NCI-H446 treated with DMSO at 0.1 percent for 48 hours (cell line): ENCODE measurements at regions not wholly inside any gene's neighbourhood (a gene's known extent, or its start where the extent isn't known, plus 50 kb on each side); places are given as distances from the start of the nearest gene placed in this dataset.
"Not testable (repeated sequence)": the region's sequence is repeated elsewhere in the genome, so short reads cannot be mapped to it uniquely, and the experiment has no call there.

Experiments used
- DNase-seq: peaks from one replicate; lab custom pipeline; 2025; lab: John Stamatoyannopoulos, UW

- DNase-seq = not testable (repeated sequence)
Observed at GRCh38 chr5:121665542-121665941, 186.1 kb upstream of the FTMT start.

DNA sequence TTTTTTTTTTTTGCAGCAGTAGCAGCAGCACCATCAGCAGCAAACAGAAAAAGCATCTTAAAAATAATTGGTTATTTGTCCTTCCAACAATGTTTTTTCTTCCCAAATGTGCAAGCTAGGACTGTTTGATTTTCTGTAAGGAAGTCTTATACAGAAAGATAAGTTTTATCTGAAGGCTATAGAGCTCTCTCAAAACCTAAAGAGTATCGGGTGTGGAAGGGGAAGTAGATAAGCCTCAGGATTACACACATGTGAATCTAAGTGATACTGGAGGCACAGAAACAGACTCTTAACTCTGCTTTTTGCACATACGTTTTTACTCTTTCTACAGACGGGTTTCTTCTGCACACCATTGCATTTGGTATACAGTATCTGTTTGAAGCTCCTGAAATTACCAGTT is 184.4 kb upstream of the FTMT start:
- DNase-seq = no peak

- DNase-seq = no peak
Observed at GRCh38 chr5:121668635-121669034, 183.0 kb upstream of the FTMT start.

- DNase-seq = no peak
Observed at GRCh38 chr5:121671624-121672023, 180.1 kb upstream of the FTMT start.

- no peak for DNase-seq
Observed at GRCh38 chr5:121675924-121676323, 175.8 kb upstream of the FTMT start.

DNA sequence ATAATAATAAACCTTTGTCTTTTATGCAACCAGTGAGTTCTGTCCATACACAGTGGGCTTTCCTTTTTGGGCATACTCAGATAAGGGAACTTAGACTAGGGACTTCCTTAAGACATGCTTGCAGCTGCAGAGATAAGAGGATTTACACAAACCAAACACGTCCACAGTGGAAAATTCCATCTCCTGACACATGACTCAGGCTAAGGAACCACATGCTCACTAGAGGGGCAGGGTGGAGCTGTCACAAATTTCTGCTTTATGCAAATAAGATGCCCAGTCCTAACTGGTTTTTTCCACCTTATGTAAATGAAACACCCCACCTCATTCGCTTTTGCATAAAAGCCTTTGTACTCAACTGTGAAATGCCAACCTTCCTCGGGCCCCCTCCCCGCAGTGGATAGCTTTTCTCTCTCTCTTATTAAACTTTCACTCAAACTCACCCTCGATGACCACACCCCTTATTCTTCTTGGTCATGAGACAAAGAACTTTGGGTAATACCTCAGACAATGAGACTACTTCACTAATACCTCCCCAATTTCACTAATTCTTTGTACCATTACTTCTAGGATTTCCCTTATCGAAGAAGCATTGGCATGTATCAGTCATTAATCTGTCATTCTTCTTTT is 170.3 kb upstream of the FTMT start:
- DNase-seq = no peak

DNA sequence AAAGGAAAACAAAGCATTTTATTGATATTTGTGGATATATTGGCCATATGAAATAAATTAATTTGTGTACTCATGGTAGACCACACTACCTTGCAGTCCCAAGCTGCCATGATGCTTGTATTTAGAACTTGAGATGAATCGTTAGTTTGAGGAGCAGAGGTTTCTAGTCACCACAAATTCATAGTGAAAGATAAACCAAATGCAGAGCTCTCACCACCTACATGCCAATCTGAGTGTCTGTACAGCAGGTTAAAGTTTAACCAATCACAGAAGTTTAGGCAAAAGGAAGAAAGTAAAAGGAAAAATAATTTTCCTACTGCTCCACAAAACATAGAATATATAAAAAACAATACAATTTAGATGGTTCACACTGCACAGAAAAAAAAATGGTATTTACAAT is 163.6 kb upstream of the FTMT start:
- DNase-seq = no peak

DNA sequence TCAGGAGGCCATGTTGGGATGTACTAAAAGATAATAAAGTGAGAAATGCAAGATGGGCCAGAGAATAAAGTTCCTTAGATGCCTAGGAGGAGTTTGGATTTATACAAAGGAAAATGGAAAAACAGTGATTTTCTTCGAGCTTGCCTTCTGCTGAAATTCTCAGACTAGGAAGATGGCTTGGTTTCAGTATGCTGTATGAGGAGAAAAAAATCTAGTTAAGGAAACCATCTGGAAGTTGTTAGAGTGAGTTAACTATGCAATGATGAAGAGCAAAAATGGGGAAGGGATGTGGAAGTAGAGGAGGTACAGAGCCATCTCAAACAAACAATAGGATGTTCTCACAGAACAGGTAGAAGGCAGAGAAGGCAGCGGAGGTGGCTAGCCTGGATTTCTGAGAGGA is 162.9 kb upstream of the FTMT start:
- DNase-seq = no peak

DNA sequence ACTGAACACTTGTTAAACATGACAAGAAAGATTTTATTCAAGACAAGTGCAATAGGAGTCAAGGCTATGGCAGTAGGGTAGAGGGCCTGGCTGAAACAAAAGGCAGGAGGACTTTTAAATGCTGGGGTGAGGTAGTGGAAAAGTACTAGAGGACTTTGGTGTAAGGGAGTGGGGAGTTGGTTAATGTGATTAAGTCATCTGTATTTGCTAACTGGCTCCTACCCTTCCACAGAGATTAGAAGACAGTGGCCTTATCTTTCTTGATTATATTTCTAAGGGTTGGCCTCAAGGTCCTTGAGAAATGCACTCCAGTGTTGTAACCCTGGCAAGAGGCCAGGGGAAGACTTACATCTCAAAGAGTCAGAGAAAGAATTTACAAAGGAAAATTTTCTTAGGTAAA is 160.2 kb upstream of the FTMT start:
- DNase-seq = no peak

GRCh38 chr5:121692158-121692557 is 159.5 kb upstream of the FTMT start:
- DNase-seq = no peak

GRCh38 chr5:121693864-121694263 is 157.8 kb upstream of the FTMT start:
- DNase-seq = no peak

DNA sequence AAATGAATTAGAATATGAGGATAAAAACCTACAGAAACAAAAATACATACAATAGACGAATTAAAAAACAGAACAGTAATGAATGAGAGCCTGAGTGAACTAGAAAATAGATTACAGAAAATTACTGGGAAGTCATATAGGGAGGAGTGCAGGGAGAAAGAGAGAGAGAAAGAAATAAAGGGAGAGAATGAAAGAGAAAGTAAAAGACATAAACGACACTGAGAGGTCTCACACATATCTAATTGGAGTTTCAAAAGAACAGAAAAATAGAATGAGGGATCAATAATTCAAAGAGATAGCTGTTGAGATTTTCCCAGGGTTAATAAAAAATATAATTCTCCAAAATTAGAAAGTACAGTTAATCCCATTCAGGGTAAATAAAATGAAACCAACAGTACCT is 156.4 kb upstream of the FTMT start:
- no peak for DNase-seq

GRCh38 chr5:121698690-121699089 is 153.0 kb upstream of the FTMT start:
- no peak for DNase-seq

DNA sequence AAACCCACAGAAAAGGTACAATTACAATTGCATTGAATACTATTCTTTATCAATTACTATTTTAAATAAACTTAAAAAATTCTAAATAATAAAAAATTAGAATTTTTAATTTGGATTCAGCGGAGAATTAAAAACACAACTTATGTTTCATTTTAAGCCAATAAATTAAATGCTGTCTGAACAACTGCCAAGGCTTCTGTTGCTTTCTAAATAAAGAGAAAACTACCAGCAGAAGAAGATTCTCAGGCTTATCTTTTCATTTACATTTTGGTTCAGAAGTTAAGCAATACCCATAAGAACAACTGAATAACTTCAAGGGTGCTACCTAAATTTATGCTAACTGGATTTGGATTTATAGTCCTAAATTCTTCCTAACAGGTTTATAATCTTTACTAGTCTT is 150.0 kb upstream of the FTMT start:
- DNase-seq = no peak

DNA sequence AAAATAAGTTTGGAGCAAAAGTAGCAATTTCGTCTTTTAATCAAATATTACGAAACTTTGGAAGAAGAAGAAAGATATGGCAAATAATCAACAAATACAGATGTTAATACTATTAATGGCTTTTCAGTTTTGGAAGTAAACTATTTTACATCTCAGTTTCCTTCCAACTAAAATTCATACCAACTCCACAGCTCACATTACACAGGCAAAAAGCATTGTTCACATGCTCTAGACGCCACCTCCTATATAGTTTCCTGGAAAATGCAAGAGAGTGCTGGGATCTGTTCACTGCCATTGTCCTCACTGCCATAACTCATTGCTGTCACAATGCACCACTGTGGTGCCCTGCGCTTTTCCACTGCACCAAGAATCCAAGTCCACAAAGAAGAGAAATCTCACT is 149.0 kb upstream of the FTMT start:
- no peak for DNase-seq

DNA sequence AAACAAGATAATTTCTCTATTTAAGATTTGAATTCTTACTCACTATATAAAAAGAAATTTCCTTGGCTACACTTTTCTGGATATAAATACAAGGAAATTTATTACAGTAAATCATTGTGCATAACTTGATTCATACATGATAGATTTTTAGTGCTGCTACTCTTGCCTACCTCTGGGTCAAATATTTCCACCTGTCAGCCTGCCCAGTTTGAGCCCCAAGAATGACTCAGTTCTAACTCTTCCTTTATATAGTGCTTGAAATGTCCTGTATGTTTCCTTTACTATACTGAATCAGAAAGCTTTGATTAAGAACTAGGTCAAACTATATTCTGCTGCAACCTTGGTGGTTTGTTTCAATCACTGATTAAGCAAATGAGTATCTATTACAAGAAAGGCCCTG is 147.4 kb upstream of the FTMT start:
- no peak for DNase-seq

GRCh38 chr5:121706686-121707085 is 145.0 kb upstream of the FTMT start:
- no peak for DNase-seq

DNA sequence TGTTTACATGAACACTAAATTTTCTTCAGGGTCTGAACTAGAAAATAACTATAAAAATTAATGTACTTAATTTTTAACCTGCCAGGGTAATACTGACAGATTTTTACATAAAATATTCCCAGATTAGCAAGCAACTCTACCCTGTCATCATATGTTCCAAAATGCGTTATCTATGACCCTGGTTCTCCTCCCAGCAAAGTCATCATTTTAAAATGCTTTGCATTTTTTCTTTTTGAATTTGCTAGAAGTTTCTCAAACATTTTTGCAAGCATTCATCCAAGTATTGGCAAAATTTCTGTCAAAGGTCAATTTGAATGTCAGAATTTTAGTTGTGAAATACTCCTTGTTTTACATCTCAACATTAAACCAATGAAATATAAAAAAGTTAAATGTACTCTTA is 144.5 kb upstream of the FTMT start:
- no peak for DNase-seq

- no peak for DNase-seq
Observed at GRCh38 chr5:121711416-121711815, 140.3 kb upstream of the FTMT start.

DNA sequence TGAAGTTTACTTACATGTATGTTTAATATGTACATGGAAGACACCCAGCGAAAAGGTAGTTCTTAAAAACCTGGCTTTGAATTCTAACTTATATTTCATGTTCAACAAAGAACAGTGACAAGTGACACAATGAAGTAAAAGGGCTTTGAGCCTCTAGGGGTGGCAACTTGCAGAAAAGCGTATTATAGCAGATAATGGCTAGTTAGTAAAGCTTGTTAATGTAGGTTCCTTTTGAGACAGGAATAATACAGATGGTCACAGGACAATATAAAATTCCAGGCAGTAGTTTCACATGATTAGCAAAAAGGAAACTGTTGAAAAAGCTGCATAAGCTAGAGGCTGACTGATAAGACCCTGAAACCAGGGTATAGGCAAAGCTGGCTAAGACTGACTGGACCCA is 132.4 kb upstream of the FTMT start:
- no peak for DNase-seq

- DNase-seq = no peak
Observed at GRCh38 chr5:121725450-121725849, 126.2 kb upstream of the FTMT start.

DNA sequence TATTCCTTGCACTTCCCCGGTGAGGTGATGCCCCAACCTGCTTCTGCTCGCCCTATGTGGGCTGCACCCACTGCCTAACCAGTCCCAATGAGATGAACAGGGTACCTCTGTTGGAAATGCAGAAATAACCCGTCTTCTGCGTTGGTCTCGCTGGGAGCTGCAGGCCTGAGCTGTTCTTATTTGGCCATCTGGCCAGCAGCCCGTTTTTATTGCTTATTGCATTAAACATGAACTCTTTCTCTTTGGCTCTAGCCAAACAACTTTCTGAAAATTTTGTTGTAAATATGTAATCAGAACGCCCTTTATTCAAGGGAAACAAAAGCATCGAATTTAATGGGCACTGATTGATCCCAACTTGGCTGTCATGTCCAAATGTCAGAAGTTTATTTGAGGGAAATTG is 124.7 kb upstream of the FTMT start:
- no peak for DNase-seq

DNA sequence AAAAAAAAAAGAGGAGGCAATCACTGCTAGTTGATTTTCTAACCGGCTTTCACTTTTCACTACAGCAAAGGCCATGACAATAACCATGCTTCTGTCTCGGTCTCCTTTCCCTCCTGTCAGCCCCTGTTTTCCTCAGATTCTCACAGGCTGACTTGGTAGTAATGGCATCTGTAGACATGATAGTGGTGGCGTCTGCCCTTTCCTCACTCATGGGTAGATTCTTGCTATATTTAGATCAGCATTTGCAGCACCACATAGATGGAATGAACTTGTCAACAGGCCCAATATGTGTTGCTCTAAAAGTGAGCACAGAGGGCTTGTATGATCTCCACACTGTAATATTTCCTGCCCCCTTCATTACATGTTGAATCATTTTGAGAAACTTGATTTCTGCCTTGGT is 120.3 kb upstream of the FTMT start:
- no peak for DNase-seq

GRCh38 chr5:121735618-121736017 is 116.1 kb upstream of the FTMT start:
- no peak for DNase-seq

DNA sequence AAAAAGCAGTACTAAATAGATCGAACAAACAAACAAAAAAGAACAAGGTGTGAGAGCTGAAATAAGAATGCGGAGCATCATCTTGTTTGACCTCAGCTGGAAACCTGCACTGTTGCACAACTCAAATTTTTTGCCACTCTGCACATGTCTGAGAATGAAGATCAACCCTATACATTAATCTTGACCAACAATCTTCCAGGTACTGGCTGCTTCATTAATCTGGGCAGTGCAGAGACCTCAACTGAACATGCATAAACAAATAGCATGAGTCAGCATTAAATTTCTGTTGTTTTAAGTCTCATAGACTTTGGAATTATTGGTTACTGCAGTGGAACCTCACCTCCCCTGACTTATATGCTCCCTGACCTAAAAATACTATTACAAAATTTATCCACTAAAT is 114.6 kb upstream of the FTMT start:
- no peak for DNase-seq
